ENCODE measurements at regions not wholly inside any gene's neighbourhood (a gene's known extent, or its start where the extent isn't known, plus 50 kb on each side); places are given as distances from the start of the nearest gene placed in this dataset.

GRCh38 chr13:65946387-65946786 lies 1283.7 kb downstream of the PCDH9 start:
- TF ChIP-seq, protein P1, sequence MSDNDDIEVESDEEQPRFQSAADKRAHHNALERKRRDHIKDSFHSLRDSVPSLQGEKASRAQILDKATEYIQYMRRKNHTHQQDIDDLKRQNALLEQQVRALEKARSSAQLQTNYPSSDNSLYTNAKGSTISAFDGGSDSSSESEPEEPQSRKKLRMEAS (IDR thresholded peaks at IDR 0.05): no peak
- TF ChIP-seq, protein P2, sequence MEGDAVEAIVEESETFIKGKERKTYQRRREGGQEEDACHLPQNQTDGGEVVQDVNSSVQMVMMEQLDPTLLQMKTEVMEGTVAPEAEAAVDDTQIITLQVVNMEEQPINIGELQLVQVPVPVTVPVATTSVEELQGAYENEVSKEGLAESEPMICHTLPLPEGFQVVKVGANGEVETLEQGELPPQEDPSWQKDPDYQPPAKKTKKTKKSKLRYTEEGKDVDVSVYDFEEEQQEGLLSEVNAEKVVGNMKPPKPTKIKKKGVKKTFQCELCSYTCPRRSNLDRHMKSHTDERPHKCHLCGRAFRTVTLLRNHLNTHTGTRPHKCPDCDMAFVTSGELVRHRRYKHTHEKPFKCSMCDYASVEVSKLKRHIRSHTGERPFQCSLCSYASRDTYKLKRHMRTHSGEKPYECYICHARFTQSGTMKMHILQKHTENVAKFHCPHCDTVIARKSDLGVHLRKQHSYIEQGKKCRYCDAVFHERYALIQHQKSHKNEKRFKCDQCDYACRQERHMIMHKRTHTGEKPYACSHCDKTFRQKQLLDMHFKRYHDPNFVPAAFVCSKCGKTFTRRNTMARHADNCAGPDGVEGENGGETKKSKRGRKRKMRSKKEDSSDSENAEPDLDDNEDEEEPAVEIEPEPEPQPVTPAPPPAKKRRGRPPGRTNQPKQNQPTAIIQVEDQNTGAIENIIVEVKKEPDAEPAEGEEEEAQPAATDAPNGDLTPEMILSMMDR (IDR thresholded peaks at IDR 0.05 in 2 of 3, conservative IDR thresholded peaks at IDR 0.05 in 1 of 3; ENCODE audit: borderline replicate concordance in 1 of 3, insufficient read depth in 1 of 3, low read depth in 2 of 3, low read length in 2 of 3): no peak
- TF ChIP-seq ATF3 (IDR thresholded peaks at IDR 0.05) (no peak), REST (IDR thresholded peaks at IDR 0.05; ENCODE audit: low read depth) (no peak), EZH2 (IDR thresholded peaks at IDR 0.05) (no peak), POLR2A (IDR thresholded peaks at IDR 0.05; ENCODE audit: borderline replicate concordance, extremely low read depth, insufficient read depth, insufficient read length) (no peak), CEBPB (IDR thresholded peaks at IDR 0.05; ENCODE audit: low read depth) (no peak), FOSL1 (IDR thresholded peaks at IDR 0.05; ENCODE audit: low read depth) (no peak)

All from HCT116 (cell line).